ENCODE measurements at regions not wholly inside any gene's neighbourhood (a gene's known extent, or its start where the extent isn't known, plus 50 kb on each side); places are given as distances from the start of the nearest gene placed in this dataset.
"Not testable (repeated sequence)": the region's sequence is repeated elsewhere in the genome, so short reads cannot be mapped to it uniquely, and the experiment has no call there.

GRCh38 chr1:30242722-30243457, 480.5 kb downstream of the MATN1 start:
- DNase-seq (ENCODE audit: extremely low read depth in 1 of 2, low read depth in 1 of 2): no peak

GRCh38 chr1:30242168-30242567, 481.2 kb downstream of the MATN1 start:
- DNase-seq (ENCODE audit: extremely low read depth in 1 of 2, low read depth in 1 of 2): no peak

GRCh38 chr1:30241681-30242080, 481.7 kb downstream of the MATN1 start:
- no peak for DNase-seq (ENCODE audit: extremely low read depth in 1 of 2, low read depth in 1 of 2)

GRCh38 chr1:30234091-30234490, 489.3 kb downstream of the MATN1 start:
- DNase-seq (ENCODE audit: extremely low read depth in 1 of 2, low read depth in 1 of 2): no peak

GRCh38 chr1:30232288-30232899, 491.0 kb downstream of the MATN1 start:
- no peak for DNase-seq (ENCODE audit: extremely low read depth in 1 of 2, low read depth in 1 of 2)

- DNase-seq (ENCODE audit: extremely low read depth in 1 of 2, low read depth in 1 of 2): no peak
Observed at GRCh38 chr1:30229960-30230359, 493.4 kb downstream of the MATN1 start.

- no peak for DNase-seq (ENCODE audit: extremely low read depth in 1 of 2, low read depth in 1 of 2)
Observed at GRCh38 chr1:30229557-30229956, 493.8 kb downstream of the MATN1 start.

GRCh38 chr1:30226648-30227047, 496.7 kb downstream of the MATN1 start:
- DNase-seq (ENCODE audit: extremely low read depth in 1 of 2, low read depth in 1 of 2): no peak

- DNase-seq (ENCODE audit: extremely low read depth in 1 of 2, low read depth in 1 of 2): no peak
Observed at GRCh38 chr1:30225357-30225756, 498.0 kb downstream of the MATN1 start.

- DNase-seq (ENCODE audit: extremely low read depth in 1 of 2, low read depth in 1 of 2): no peak
Observed at GRCh38 chr1:30219675-30220074, 503.7 kb downstream of the MATN1 start.

- no peak for DNase-seq (ENCODE audit: extremely low read depth in 1 of 2, low read depth in 1 of 2)
Observed at GRCh38 chr1:30218438-30218837, 504.9 kb downstream of the MATN1 start.

- DNase-seq (ENCODE audit: extremely low read depth in 1 of 2, low read depth in 1 of 2): no peak
Observed at GRCh38 chr1:30216602-30217001, 506.8 kb downstream of the MATN1 start.

- no peak for DNase-seq (ENCODE audit: extremely low read depth in 1 of 2, low read depth in 1 of 2)
Observed at GRCh38 chr1:30213936-30214335, 509.4 kb downstream of the MATN1 start.

- DNase-seq (ENCODE audit: extremely low read depth in 1 of 2, low read depth in 1 of 2): not testable (repeated sequence)
Observed at GRCh38 chr1:30207962-30208361, 515.4 kb downstream of the MATN1 start.

GRCh38 chr1:30206631-30207030, 516.8 kb downstream of the MATN1 start:
- DNase-seq (ENCODE audit: extremely low read depth in 1 of 2, low read depth in 1 of 2): not testable (repeated sequence)

- DNase-seq (ENCODE audit: extremely low read depth in 1 of 2, low read depth in 1 of 2): not testable (repeated sequence)
Observed at GRCh38 chr1:30204916-30205315, 518.5 kb downstream of the MATN1 start.

- DNase-seq (ENCODE audit: extremely low read depth in 1 of 2, low read depth in 1 of 2): no peak
Observed at GRCh38 chr1:30201015-30201414, 522.4 kb downstream of the MATN1 start.

GRCh38 chr1:30200161-30200560, 523.2 kb downstream of the MATN1 start:
- no peak for DNase-seq (ENCODE audit: extremely low read depth in 1 of 2, low read depth in 1 of 2)

GRCh38 chr1:30199563-30199962, 523.8 kb downstream of the MATN1 start:
- no peak for DNase-seq (ENCODE audit: extremely low read depth in 1 of 2, low read depth in 1 of 2)

GRCh38 chr1:30198795-30199403, 524.5 kb downstream of the MATN1 start:
- DNase-seq (ENCODE audit: extremely low read depth in 1 of 2, low read depth in 1 of 2): no peak

GRCh38 chr1:30198451-30198760, 525.0 kb downstream of the MATN1 start:
- no peak for DNase-seq (ENCODE audit: extremely low read depth in 1 of 2, low read depth in 1 of 2)

Data from activated CD8-positive, alpha-beta memory T cell treated with anti-CD3 and anti-CD28 coated beads for 1 hour (primary cell).